GM13977 (cell line): ENCODE measurements at regions not wholly inside any gene's neighbourhood (a gene's known extent, or its start where the extent isn't known, plus 50 kb on each side); places are given as distances from the start of the nearest gene placed in this dataset.

ENCODE experiments used
- DNase-seq: peaks from one replicate; pipeline ENCODE4 v3.0.0; 2012; ENCODE audit warnings: low spot score
- CTCF ChIP-seq: IDR thresholded peaks from 2 replicates; pipeline ENCODE4 v1.5.1; 2012; ENCODE audit warnings: mild to moderate bottlenecking, control low read depth; ENCODE audit not compliant: insufficient read depth; ENCODE audit errors: extremely low read depth, missing control alignments
- in situ Hi-C: fragments of 300-500 bp; cut with MboI; formaldehyde crosslinking; loops from one replicate; pipeline ENCODE4 v1.12.0; 2022; ENCODE audit warnings: low sequenced_read_pairs, low pct_unique_long_range_greater_than_20kb, mixed read lengths, inconsistent platforms; ENCODE audit not compliant: unreplicated experiment

GRCh38 chr14:36450550-36450949 is 69.5 kb downstream of the NKX2-1 start:
- no peak for TF ChIP-seq CTCF
- DNase-seq: no peak
- in situ Hi-C loops: no loop called here

GRCh38 chr14:36449903-36450302 is 70.1 kb downstream of the NKX2-1 start:
- in situ Hi-C loops: no loop called here
- no peak for TF ChIP-seq CTCF
- no peak for DNase-seq

- in situ Hi-C loops: no loop called here
- no peak for DNase-seq
- TF ChIP-seq CTCF: no peak
These were observed 76.7 kb downstream of the NKX2-1 start for GRCh38 chr14:36443374-36443773.

GRCh38 chr14:36442824-36443241 is 77.2 kb downstream of the NKX2-1 start:
- in situ Hi-C loops: no loop called here
- no peak for TF ChIP-seq CTCF
- no peak for DNase-seq

- in situ Hi-C loops: no loop called here
- DNase-seq: no peak
- TF ChIP-seq CTCF: no peak
These were observed 78.7 kb downstream of the NKX2-1 start for GRCh38 chr14:36441283-36441682.

GRCh38 chr14:36439766-36440165 is 80.3 kb downstream of the NKX2-1 start:
- TF ChIP-seq CTCF: no peak
- DNase-seq: no peak
- in situ Hi-C loops: no loop called here

GRCh38 chr14:36438883-36439282 is 81.1 kb downstream of the NKX2-1 start:
- DNase-seq: no peak
- no peak for TF ChIP-seq CTCF
- in situ Hi-C loops: no loop called here
